Lung microvascular endothelial cell (primary cell): ENCODE measurements at regions not wholly inside any gene's neighbourhood (a gene's known extent, or its start where the extent isn't known, plus 50 kb on each side); places are given as distances from the start of the nearest gene placed in this dataset.
A peak's percentile ranks its signal among the peaks of the same experiment; 100 is the strongest.
"Not testable (repeated sequence)": the region's sequence is repeated elsewhere in the genome, so short reads cannot be mapped to it uniquely, and the experiment has no call there.

ENCODE experiments used
- DNase-seq, 2 donors: peaks; one replicate each; pipeline versions ENCODE4 v3.0.0 to v3.0.0-alpha.2; 2010; ENCODE audit warnings: low read depth in 2 of 2

- DNase-seq = no peak
These were observed 233.4 kb downstream of the PTN start for GRCh38 chr7:137110091-137110509.

GRCh38 chr7:137107802-137108201, 235.7 kb downstream of the PTN start:
- DNase-seq = not testable (repeated sequence)

GRCh38 chr7:137103526-137103925, 235.1 kb downstream of the CHRM2 start:
- not testable (repeated sequence) for DNase-seq

GRCh38 chr7:137097111-137097510, 228.7 kb downstream of the CHRM2 start:
- no peak for DNase-seq

GRCh38 chr7:137096607-137097006, 228.2 kb downstream of the CHRM2 start:
- no peak for DNase-seq

- no peak for DNase-seq
These were observed 224.7 kb downstream of the CHRM2 start for GRCh38 chr7:137093198-137093597.

GRCh38 chr7:137091396-137091795, 222.9 kb downstream of the CHRM2 start:
- DNase-seq = peak in 1 of 2 donors; percentile 1

GRCh38 chr7:137086896-137087295, 218.4 kb downstream of the CHRM2 start:
- no peak for DNase-seq

GRCh38 chr7:137084607-137085380, 216.3 kb downstream of the CHRM2 start:
- no peak for DNase-seq

- DNase-seq = no peak
These were observed 213.9 kb downstream of the CHRM2 start for GRCh38 chr7:137082391-137082790.

- DNase-seq = no peak
These were observed 213.1 kb downstream of the CHRM2 start for GRCh38 chr7:137081321-137082093.

GRCh38 chr7:137080516-137081203, 212.2 kb downstream of the CHRM2 start:
- no peak for DNase-seq

- no peak for DNase-seq
These were observed 210.3 kb downstream of the CHRM2 start for GRCh38 chr7:137078781-137079180.

GRCh38 chr7:137074391-137075030, 206.1 kb downstream of the CHRM2 start:
- no peak for DNase-seq

GRCh38 chr7:137073571-137074325, 205.3 kb downstream of the CHRM2 start:
- no peak for DNase-seq
